GM23338 (cell line): ENCODE measurements at regions not wholly inside any gene's neighbourhood (a gene's known extent, or its start where the extent isn't known, plus 50 kb on each side); places are given as distances from the start of the nearest gene placed in this dataset.

Experiments
- CREB1 ChIP-seq: fragments of 250-450 bp; sonication (Bioruptor Pico); IDR thresholded peaks from 2 replicates; pipeline ENCODE4 v1.5.0; 2020; ENCODE audit warnings: low read depth, mild to moderate bottlenecking, moderate library complexity
- CTCF ChIP-seq, 2 experiments: fragments of 200-600 bp in 1 of 2; sonication (generic) in 1 of 2; conservative IDR thresholded peaks; 2 replicates each; pipeline versions ENCODE4 v1.5.1 to v1.6.1; 2016 to 2017; ENCODE audit warnings: antibody characterized with exemption in 2 of 2, low read depth in 2 of 2, mild to moderate bottlenecking in 2 of 2, moderate library complexity in 1 of 2
- ETS1 ChIP-seq: IDR thresholded peaks from 2 replicates; pipeline ENCODE4 v1.6.1; 2016; ENCODE audit warnings: antibody characterized with exemption
- EZH2 ChIP-seq: fragments of 200-600 bp; sonication (generic); IDR thresholded peaks from one replicate; pipeline ENCODE4 v1.8.0; 2017; ENCODE audit warnings: antibody characterized with exemption, mild to moderate bottlenecking, low read depth; ENCODE audit not compliant: unreplicated experiment
- EZH2phosphoT487 ChIP-seq: fragments of 200-600 bp; sonication (generic); IDR thresholded peaks from one replicate; pipeline ENCODE4 v1.8.1; 2018; ENCODE audit warnings: antibody characterized with exemption; ENCODE audit not compliant: unreplicated experiment
- JUNB ChIP-seq: IDR thresholded peaks from one replicate; pipeline ENCODE4 v1.6.1; 2016; ENCODE audit warnings: antibody characterized with exemption; ENCODE audit not compliant: unreplicated experiment
- POLR2AphosphoS5 ChIP-seq: IDR thresholded peaks from 2 replicates; pipeline ENCODE4 v1.6.1; 2016; ENCODE audit warnings: antibody characterized with exemption, low read depth
- REST ChIP-seq: IDR thresholded peaks from one replicate; pipeline ENCODE4 v1.6.1; 2018; ENCODE audit warnings: antibody characterized with exemption; ENCODE audit not compliant: unreplicated experiment
- ZNF114 ChIP-seq: fragments of 250-450 bp; sonication (Bioruptor Pico); IDR thresholded peaks from 2 replicates; pipeline ENCODE4 v1.5.0; 2020; ENCODE audit warnings: mild to moderate bottlenecking, moderate library complexity
- ZNF331 ChIP-seq: fragments of 250-450 bp; sonication (Bioruptor Pico); IDR thresholded peaks from 2 replicates; pipeline ENCODE4 v1.5.0; 2020; ENCODE audit warnings: low read depth, mild to moderate bottlenecking, moderate library complexity

DNA sequence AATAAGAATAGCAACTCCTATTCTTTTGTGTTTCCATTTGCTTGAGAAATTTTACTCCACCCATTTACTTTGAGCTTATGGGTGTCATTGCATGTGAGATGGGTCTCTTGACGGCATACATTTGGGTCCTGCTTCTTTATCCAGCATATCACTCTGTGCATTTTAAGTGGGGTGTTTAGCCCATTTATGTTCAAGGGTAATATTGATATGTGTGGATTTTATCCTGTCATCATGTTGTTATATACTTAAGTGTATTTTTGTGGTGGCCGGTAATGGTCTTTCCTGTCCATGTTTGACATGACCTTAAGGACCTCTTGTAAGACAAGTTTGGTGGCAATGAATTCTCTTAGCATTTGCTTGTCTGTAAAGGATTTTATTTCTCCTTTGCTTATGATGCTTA, 100.1 kb downstream of the ATP23 start:
- TF ChIP-seq CTCF (conservative IDR thresholded peaks at IDR 0.05; ENCODE audit: low read depth in 2 of 2) (no peak), REST (no peak), POLR2AphosphoS5 (no peak), EZH2phosphoT487 (no peak), EZH2 (no peak), ETS1 (no peak), JUNB (no peak), CREB1 (CRISPR knock-in tag) (no peak), ZNF331 (CRISPR knock-in tag) (no peak), ZNF114 (CRISPR knock-in tag) (no peak)
